RWPE1 (cell line): ENCODE measurements at regions not wholly inside any gene's neighbourhood (a gene's known extent, or its start where the extent isn't known, plus 50 kb on each side); places are given as distances from the start of the nearest gene placed in this dataset.

ENCODE experiments used
- CTCF ChIA-PET: fragments of 350-600 bp; sonication (Branson Sonifier 250); formaldehyde crosslinking; extraction: SDS; loops from one replicate; lab custom pipeline; 2021; lab: Yijun Ruan, JAX
- POLR2A ChIA-PET: fragments of 400-600 bp; formaldehyde crosslinking; extraction: SDS; loops from one replicate; lab custom pipeline; 2020; ENCODE audit warnings: antibody characterized with exemption; ENCODE audit not compliant: low non-redundant PET; lab: Yijun Ruan, JAX
- DNase-seq: peaks from one replicate; pipeline ENCODE4 v3.0.0; 2012; ENCODE audit warnings: low spot score
- H3K27ac ChIP-seq: fragments of 450-650 bp; 2 replicates; pipeline ENCODE4 v1.5.1; 2017
- TF ChIP-seq, protein P1 (sequence below): fragments of 450-650 bp; conservative IDR thresholded peaks from 2 replicates; pipeline ENCODE4 v1.5.1; 2017; ENCODE audit warnings: low read depth, mild to moderate bottlenecking

- no peak for DNase-seq
- TF ChIP-seq, protein P1, sequence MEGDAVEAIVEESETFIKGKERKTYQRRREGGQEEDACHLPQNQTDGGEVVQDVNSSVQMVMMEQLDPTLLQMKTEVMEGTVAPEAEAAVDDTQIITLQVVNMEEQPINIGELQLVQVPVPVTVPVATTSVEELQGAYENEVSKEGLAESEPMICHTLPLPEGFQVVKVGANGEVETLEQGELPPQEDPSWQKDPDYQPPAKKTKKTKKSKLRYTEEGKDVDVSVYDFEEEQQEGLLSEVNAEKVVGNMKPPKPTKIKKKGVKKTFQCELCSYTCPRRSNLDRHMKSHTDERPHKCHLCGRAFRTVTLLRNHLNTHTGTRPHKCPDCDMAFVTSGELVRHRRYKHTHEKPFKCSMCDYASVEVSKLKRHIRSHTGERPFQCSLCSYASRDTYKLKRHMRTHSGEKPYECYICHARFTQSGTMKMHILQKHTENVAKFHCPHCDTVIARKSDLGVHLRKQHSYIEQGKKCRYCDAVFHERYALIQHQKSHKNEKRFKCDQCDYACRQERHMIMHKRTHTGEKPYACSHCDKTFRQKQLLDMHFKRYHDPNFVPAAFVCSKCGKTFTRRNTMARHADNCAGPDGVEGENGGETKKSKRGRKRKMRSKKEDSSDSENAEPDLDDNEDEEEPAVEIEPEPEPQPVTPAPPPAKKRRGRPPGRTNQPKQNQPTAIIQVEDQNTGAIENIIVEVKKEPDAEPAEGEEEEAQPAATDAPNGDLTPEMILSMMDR = no peak
- H3K27ac ChIP-seq = no peak overlapping the region
- POLR2A ChIA-PET = no interaction called here
- CTCF ChIA-PET = no interaction called here
These were observed 162.4 kb upstream of the CDYL start for GRCh38 chr6:4613795-4614194.

DNA sequence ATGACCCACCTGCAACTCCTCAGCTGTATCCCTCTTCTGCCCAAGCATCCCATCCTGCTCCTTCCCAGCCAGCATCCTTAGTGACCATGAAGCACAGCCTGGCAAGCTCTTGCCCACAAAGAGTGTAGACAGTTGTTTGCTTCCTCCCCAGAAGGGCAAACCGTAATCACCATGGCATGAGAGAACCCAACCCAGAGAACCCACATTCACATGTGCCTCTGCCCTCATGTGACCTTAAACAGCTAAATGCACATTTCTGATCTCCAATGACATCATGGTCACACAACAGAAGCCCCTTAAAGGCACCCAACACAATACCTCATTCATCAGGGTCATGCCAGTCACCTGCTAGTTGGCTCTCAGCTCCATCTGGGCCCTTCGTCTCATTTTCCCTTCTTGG lies 162.8 kb upstream of the CDYL start:
- H3K27ac ChIP-seq = no peak overlapping the region
- DNase-seq = no peak
- TF ChIP-seq, protein P1 = no peak
- ChIA-PET POLR2A (no interaction called here), CTCF (no interaction called here)

- no peak for DNase-seq
- ChIA-PET POLR2A (no interaction called here), CTCF (no interaction called here)
- no peak overlapping the region for H3K27ac ChIP-seq
- TF ChIP-seq, protein P1 = no peak
These were observed 163.5 kb upstream of the CDYL start for GRCh38 chr6:4612636-4613171.

DNA sequence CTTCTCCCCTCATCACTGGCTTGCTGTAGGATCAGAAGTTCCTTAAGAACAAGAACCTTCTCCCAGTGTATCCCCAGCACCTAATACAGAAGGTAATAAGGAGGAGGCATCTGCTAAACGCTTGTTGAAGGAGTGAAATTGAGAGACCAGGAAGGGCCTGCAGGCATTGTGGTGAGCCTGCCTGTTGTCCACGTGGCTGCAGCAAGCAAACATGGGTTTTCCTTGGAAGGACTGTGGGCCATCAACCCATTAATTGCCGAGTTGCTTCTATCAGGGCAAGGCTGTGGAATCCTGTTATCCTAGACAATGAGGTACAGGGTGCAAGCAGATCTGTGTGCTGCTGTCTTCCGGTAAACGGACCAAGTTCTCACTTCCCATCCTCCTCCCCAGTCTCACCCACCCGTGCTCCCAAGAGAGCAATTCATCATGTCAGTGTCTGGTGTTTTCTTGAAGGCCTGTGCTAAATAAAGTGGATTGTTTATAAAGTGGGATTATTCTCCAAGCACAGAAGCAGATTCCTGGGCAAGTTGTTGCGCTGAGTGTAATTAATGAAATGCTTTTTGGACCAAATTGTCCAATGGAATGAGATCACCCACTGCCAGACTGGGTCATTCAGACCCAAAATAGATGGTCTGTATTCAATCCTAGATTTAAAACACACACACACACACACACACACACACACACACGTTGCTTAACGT lies 164.6 kb upstream of the CDYL start:
- ChIA-PET CTCF (no interaction called here), POLR2A (no interaction called here)
- TF ChIP-seq, protein P1 = no peak
- no peak overlapping the region for H3K27ac ChIP-seq
- no peak for DNase-seq

- POLR2A ChIA-PET = no interaction called here
- TF ChIP-seq, protein P1 = no peak
- DNase-seq = no peak
- CTCF ChIA-PET = interaction anchor here (0.6 to 0.7 kb wide), 2 partner anchors 290 to 321 kb away, joined by 3 read pairs; no protein-coding TSS in a partner anchor
- no peak overlapping the region for H3K27ac ChIP-seq
These were observed 165.9 kb upstream of the CDYL start for GRCh38 chr6:4610256-4610655.

GRCh38 chr6:4608361-4609115 lies 167.7 kb upstream of the CDYL start:
- CTCF ChIA-PET = no interaction called here
- H3K27ac ChIP-seq = no peak overlapping the region
- TF ChIP-seq, protein P1 = no peak
- DNase-seq = no peak
- POLR2A ChIA-PET = no interaction called here
